A549 (cell line): ENCODE measurements at regions not wholly inside any gene's neighbourhood (a gene's known extent, or its start where the extent isn't known, plus 50 kb on each side); places are given as distances from the start of the nearest gene placed in this dataset.
A peak's percentile ranks its signal among the peaks of the same experiment; 100 is the strongest.

ENCODE experiments used
- ATAC-seq, 2 experiments: fragments of 200-7000 bp in 1 of 2; fragments of >200 bp in 1 of 2; cut with Nextera tagmentation in 1 of 2; cut with Tn5 transposase in 1 of 2; 3 replicates each; pipeline versions ENCODE4 v1.8.0 to v1.9.1; 2018 to 2020; ENCODE audit warnings: mild to moderate bottlenecking in 1 of 2, moderate library complexity in 1 of 2
- CTCF ChIA-PET: fragments of 300-600 bp; sonication (Branson Sonifier 250); formaldehyde crosslinking; extraction: SDS; loops from one replicate; lab custom pipeline; 2021; ENCODE audit warnings: antibody characterized with exemption, inconsistent platforms; lab: Yijun Ruan, JAX
- POLR2A ChIA-PET: fragments of 350-600 bp; formaldehyde crosslinking; extraction: SDS; loops from one replicate; lab custom pipeline; 2021; ENCODE audit warnings: antibody characterized with exemption, inconsistent platforms; lab: Yijun Ruan, JAX
- DNase-seq, 2 experiments: peaks; one replicate each; pipeline versions ENCODE4 v3.0.0 to v3.0.0-alpha.2; 2011 to 2016; ENCODE audit warnings: low read depth in 1 of 2, low spot score in 1 of 2
- FAIRE-seq: peaks from 2 replicates; lab custom pipeline; 2011; peaks lifted over from hg19 to GRCh38; lab: Jason Lieb, UNC
- H3K27ac ChIP-seq, 2 experiments: fragments of >200 bp; sonication (Bioruptor Twin); formaldehyde crosslinking; 3 replicates each; pipeline ENCODE4 v1.5.1; 2016 to 2017
- H3K4me1 ChIP-seq: fragments of >200 bp; sonication (Bioruptor Twin); formaldehyde crosslinking; 3 replicates; pipeline ENCODE4 v1.6.1; 2016
- H3K4me2 ChIP-seq: fragments of >200 bp; sonication (Bioruptor Twin); formaldehyde crosslinking; 3 replicates; pipeline ENCODE4 v1.6.1; 2016
- H3K4me3 ChIP-seq: fragments of >200 bp; sonication (Bioruptor Twin); formaldehyde crosslinking; 3 replicates; pipeline ENCODE4 v1.5.1; 2016
- H3K9me3 ChIP-seq: fragments of >200 bp; sonication (Bioruptor Twin); formaldehyde crosslinking; 3 replicates; pipeline ENCODE4 v1.6.1; 2016
- ATOH8 ChIP-seq: fragments of 250-450 bp; sonication (Bioruptor Pico); IDR thresholded peaks from 2 replicates; pipeline ENCODE4 v1.5.0; 2020; ENCODE audit warnings: low read depth, mild to moderate bottlenecking, moderate library complexity
- BCL3 ChIP-seq: fragments of >200 bp; sonication (Bioruptor Twin); formaldehyde crosslinking; IDR thresholded peaks from 3 replicates; pipeline ENCODE4 v1.6.1; 2016
- BHLHE40 ChIP-seq: IDR thresholded peaks from 2 replicates; pipeline ENCODE4 v1.6.1; 2012; ENCODE audit warnings: low read depth, low read length, inconsistent platforms
- CBX2 ChIP-seq: fragments of 200-600 bp; sonication (generic); IDR thresholded peaks from 2 replicates; pipeline ENCODE4 v1.6.1; 2016; ENCODE audit warnings: low read depth, mild to moderate bottlenecking, borderline replicate concordance
- CBX8 ChIP-seq: fragments of 200-600 bp; sonication (generic); IDR thresholded peaks from 2 replicates; pipeline ENCODE4 v1.6.1; 2016
- CEBPB ChIP-seq, 2 experiments: fragments of >200 bp in 1 of 2; sonication (Bioruptor Twin) in 1 of 2; formaldehyde crosslinking in 1 of 2; IDR thresholded peaks; 2 replicates each; pipeline ENCODE4 v1.6.1; 2012 to 2016
- CTCF ChIP-seq: fragments of >200 bp; sonication (Bioruptor Twin); formaldehyde crosslinking; IDR thresholded peaks from 3 replicates; pipeline ENCODE4 v1.5.1; 2016
- EHF ChIP-seq: fragments of 250-450 bp; sonication (Bioruptor Pico); IDR thresholded peaks from 2 replicates; pipeline ENCODE4 v1.5.0; 2020; ENCODE audit warnings: mild to moderate bottlenecking
- EHMT2 ChIP-seq: fragments of 200-600 bp; sonication (generic); IDR thresholded peaks from 2 replicates; pipeline ENCODE4 v1.6.1; 2016; ENCODE audit warnings: antibody characterized with exemption, low read depth, mild to moderate bottlenecking, moderate library complexity
- EP300 ChIP-seq, 2 experiments: fragments of >200 bp; sonication (Bioruptor Twin); formaldehyde crosslinking; IDR thresholded peaks; 2 replicates in 1 of 2; 3 replicates in 1 of 2; pipeline ENCODE4 v1.6.1; 2016 to 2017
- ESRRA ChIP-seq: fragments of 150-350 bp; IDR thresholded peaks from 2 replicates; pipeline ENCODE4 v1.6.1; 2014; ENCODE audit warnings: mild to moderate bottlenecking, low read length, borderline replicate concordance
- FOSL2 ChIP-seq, 2 experiments: fragments of 450-650 bp in 1 of 2; fragments of >200 bp in 1 of 2; sonication (Bioruptor Twin) in 1 of 2; formaldehyde crosslinking; IDR thresholded peaks; 2 replicates each; pipeline versions ENCODE4 v1.5.0 to v1.6.1; 2016 to 2020; ENCODE audit warnings: mild to moderate bottlenecking in 1 of 2, moderate library complexity in 1 of 2
- FOXS1 ChIP-seq: fragments of 250-450 bp; sonication (Bioruptor Pico); IDR thresholded peaks from 2 replicates; pipeline ENCODE4 v1.5.0; 2020; ENCODE audit warnings: mild to moderate bottlenecking, moderate library complexity
- HOXA7 ChIP-seq: fragments of 250-450 bp; sonication (Bioruptor Pico); IDR thresholded peaks from 2 replicates; pipeline ENCODE4 v1.5.0; 2020; ENCODE audit warnings: mild to moderate bottlenecking, moderate library complexity
- HOXB13 ChIP-seq: fragments of 250-450 bp; sonication (Bioruptor Pico); IDR thresholded peaks from 2 replicates; pipeline ENCODE4 v1.5.0; 2020; ENCODE audit warnings: low read depth, mild to moderate bottlenecking, moderate library complexity
- HOXB5 ChIP-seq: fragments of 250-450 bp; sonication (Bioruptor Pico); IDR thresholded peaks from 2 replicates; pipeline ENCODE4 v1.5.0; 2020; ENCODE audit warnings: mild to moderate bottlenecking, moderate library complexity
- KDM1A ChIP-seq: fragments of 200-600 bp; sonication (generic); IDR thresholded peaks from 2 replicates; pipeline ENCODE4 v1.6.1; 2016; ENCODE audit warnings: low read depth, mild to moderate bottlenecking
- KDM5A ChIP-seq: fragments of 200-600 bp; sonication (generic); IDR thresholded peaks from 2 replicates; pipeline ENCODE4 v1.6.1; 2016; ENCODE audit warnings: antibody characterized with exemption, mild to moderate bottlenecking
- MAFK ChIP-seq: fragments of 450-650 bp; IDR thresholded peaks from 2 replicates; pipeline ENCODE4 v1.6.1; 2014; ENCODE audit not compliant: partially characterized antibody
- MAX ChIP-seq: IDR thresholded peaks from 2 replicates; pipeline ENCODE4 v1.6.1; 2012
- MYC ChIP-seq: IDR thresholded peaks from 2 replicates; pipeline ENCODE4 v1.6.1; 2012; ENCODE audit warnings: mild to moderate bottlenecking, inconsistent platforms, low read length, improper control_type of control experiment, borderline replicate concordance
- NFE2L2 ChIP-seq: fragments of 150-350 bp; conservative IDR thresholded peaks from 2 replicates; pipeline ENCODE4 v1.6.1; 2014; ENCODE audit warnings: low read length
- NR3C1 ChIP-seq: fragments of >200 bp; sonication (Bioruptor Twin); formaldehyde crosslinking; IDR thresholded peaks from 3 replicates; pipeline ENCODE4 v1.6.1; 2017
- PHF8 ChIP-seq: fragments of 200-600 bp; sonication (generic); IDR thresholded peaks from 2 replicates; pipeline ENCODE4 v1.6.1; 2016; ENCODE audit warnings: low read depth, mild to moderate bottlenecking, antibody characterized with exemption, moderate library complexity, borderline replicate concordance
- RARB ChIP-seq: fragments of 250-450 bp; sonication (Bioruptor Pico); IDR thresholded peaks from 2 replicates; pipeline ENCODE4 v1.8.0; 2021; ENCODE audit warnings: mild to moderate bottlenecking, moderate library complexity
- SMC3 ChIP-seq: fragments of >200 bp; sonication (Bioruptor Twin); formaldehyde crosslinking; IDR thresholded peaks from 3 replicates; pipeline ENCODE4 v1.6.1; 2018; ENCODE audit warnings: inconsistent platforms
- SREBF2 ChIP-seq: fragments of 450-650 bp; IDR thresholded peaks from 2 replicates; pipeline ENCODE4 v1.6.1; 2014; ENCODE audit warnings: mild to moderate bottlenecking, moderate library complexity
- USF2 ChIP-seq: fragments of 450-650 bp; IDR thresholded peaks from 2 replicates; pipeline ENCODE4 v1.6.1; 2014; ENCODE audit warnings: antibody characterized with exemption
- ZNF302 ChIP-seq: fragments of 250-450 bp; sonication (Bioruptor Pico); IDR thresholded peaks from 2 replicates; pipeline ENCODE4 v1.9.0; 2021; ENCODE audit warnings: inconsistent platforms, mild to moderate bottlenecking, moderate library complexity
- WGBS: methylation state at CpG from one replicate; pipeline ENCODE4 v1.1.6; 2017; ENCODE audit errors: missing lambda C conversion rate; 5-methylcytosine and 5-hydroxymethylcytosine counted together

- H3K27ac ChIP-seq: peak overlapping the region; percentile 73 to 79
- H3K4me1 ChIP-seq: peaks cover 41% of the 10 kb centered on the region
- WGBS: 76% methylated on average over 1 of the region's 1 CpG
- peak overlapping the region; percentile 63 for H3K4me2 ChIP-seq
- TF ChIP-seq MAFK (no peak), CTCF (no peak), HOXB13 (no peak), BHLHE40 (no peak), KDM1A (no peak), CBX8 (no peak), BCL3 (no peak), MAX (no peak)
- CTCF ChIA-PET: interaction anchor here (1.3 kb wide), 2 partner anchors 15 to 51 kb away, joined by 3 read pairs; no protein-coding TSS in a partner anchor
- H3K4me3 ChIP-seq: no peak overlapping the region
- POLR2A ChIA-PET: interaction anchor here (1.8 to 2.4 kb wide), 3 partner anchors 25 to 102 kb away, joined by 7 to 17 read pairs (median 10); no protein-coding TSS in a partner anchor
- H3K9me3 ChIP-seq: no peaks in the 10 kb centered on the region
- DNase-seq (no peak), FAIRE-seq (no peak), ATAC-seq (no peak)
Measured at GRCh38 chr2:236744716-236745115, 175.1 kb downstream of the ACKR3 start.

GRCh38 chr2:236745420-236746210 is 176.0 kb downstream of the ACKR3 start:
- Histone ChIP-seq H3K9me3 (no peaks in the 10 kb centered on the region), H3K27ac (peak overlapping the region; percentile 73 to 79), H3K4me2 (peak overlapping the region; percentile 63), H3K4me3 (no peak overlapping the region), H3K4me1 (peaks cover 41% of the 10 kb centered on the region)
- CTCF ChIA-PET: interaction anchor here (1.2 to 1.6 kb wide), 3 partner anchors 19 to 52 kb away, joined by 3 to 5 read pairs (median 3); no protein-coding TSS in a partner anchor
- WGBS: 16% methylated on average over 5 of the region's 5 CpGs
- POLR2A ChIA-PET: interaction anchor here (1.4 to 2.4 kb wide), 5 partner anchors 14 to 126 kb away, joined by 6 to 17 read pairs (median 7); no protein-coding TSS in a partner anchor
- DNase-seq (peak; percentile 71 to 79), FAIRE-seq (no peak), ATAC-seq (peak; percentile 97)
- no peak for TF ChIP-seq NR3C1
- no peak for TF ChIP-seq ZNF302
- no peak for TF ChIP-seq RARB (CRISPR knock-in tag)
- no peak for TF ChIP-seq USF2
- no peak for TF ChIP-seq CBX2
- TF ChIP-seq CEBPB (IDR thresholded peaks at IDR 0.05): peak in 1 of 2 experiments; percentile 48; a peak in 2 of 4 replicates
- TF ChIP-seq ATOH8: no peak
- TF ChIP-seq MAFK: no peak
- no peak for TF ChIP-seq HOXA7 (CRISPR knock-in tag)
- no peak for TF ChIP-seq CTCF
- no peak for TF ChIP-seq FOXS1 (CRISPR knock-in tag)
- TF ChIP-seq SMC3: peak; percentile 45; the same call in 2 of the 3 replicates
- no peak for TF ChIP-seq MYC
- TF ChIP-seq EHMT2: no peak
- TF ChIP-seq SREBF2: no peak
- TF ChIP-seq PHF8: no peak
- no peak for TF ChIP-seq KDM1A
- 0 out of 2 replicates have a peak, but pooled peaks have one; percentile 27 for TF ChIP-seq MAX
- TF ChIP-seq ESRRA: no peak
- peak; percentile 61 to 69; a peak in 2 of 5 replicates for TF ChIP-seq EP300 (IDR thresholded peaks at IDR 0.05)
- no peak for TF ChIP-seq HOXB5 (CRISPR knock-in tag)
- TF ChIP-seq FOSL2 (IDR thresholded peaks at IDR 0.05): peak; percentile 49; the same call in 1 of the 2 replicates
- TF ChIP-seq FOSL2 (CRISPR knock-in tag; IDR thresholded peaks at IDR 0.05): peak; percentile 68
- TF ChIP-seq EHF (CRISPR knock-in tag): no peak
- no peak for TF ChIP-seq KDM5A
- TF ChIP-seq NFE2L2: no peak
